A673 (cell line): ENCODE measurements at regions not wholly inside any gene's neighbourhood (a gene's known extent, or its start where the extent isn't known, plus 50 kb on each side); places are given as distances from the start of the nearest gene placed in this dataset.

Experiments used
- BruUV-seq: library from RNA; stranded (reverse); fragments of 400-500 nt; replicated peaks from 2 replicates; lab custom pipeline; 2021; lab: Mats Ljungman, UMichigan
- CTCF ChIA-PET: fragments of 300-600 bp; sonication (Branson Sonifier 250); formaldehyde crosslinking; loops from one replicate; lab custom pipeline; 2022; ENCODE audit warnings: antibody characterized with exemption; lab: Charles Lee
- POLR2A ChIA-PET: fragments of 300-600 bp; sonication (Branson Sonifier 250); formaldehyde crosslinking; loops from one replicate; lab custom pipeline; 2022; ENCODE audit warnings: antibody characterized with exemption; ENCODE audit not compliant: low non-redundant PET; lab: Charles Lee
- DNase-seq: peaks from one replicate; pipeline ENCODE4 v3.0.0-alpha.2; 2015; ENCODE audit warnings: low spot score
- H3K27ac ChIP-seq: fragments of 200-600 bp; sonication (generic); 2 replicates; pipeline ENCODE4 v1.5.1; 2016; ENCODE audit warnings: mixed run types, low read depth, mild to moderate bottlenecking, mixed read lengths, antibody characterized with exemption, low read length; ENCODE audit not compliant: poor library complexity, severe bottlenecking
- H3K27me3 ChIP-seq: fragments of 200-600 bp; sonication (generic); replicated peaks from 2 replicates; pipeline ENCODE4 v1.6.1; 2017; ENCODE audit warnings: mixed run types, low read depth, mild to moderate bottlenecking, mixed read lengths, antibody characterized with exemption, low read length; ENCODE audit not compliant: insufficient read depth, poor library complexity
- H3K36me3 ChIP-seq: fragments of 200-600 bp; sonication (generic); 2 replicates; pipeline ENCODE4 v1.6.1; 2016; ENCODE audit warnings: mixed run types, mild to moderate bottlenecking, mixed read lengths, antibody characterized with exemption, low read length; ENCODE audit not compliant: insufficient read depth, poor library complexity, severe bottlenecking
- H3K4me1 ChIP-seq: fragments of 200-600 bp; sonication (generic); 2 replicates; pipeline ENCODE4 v1.6.1; 2017; ENCODE audit warnings: mixed run types, mild to moderate bottlenecking, mixed read lengths, antibody characterized with exemption, low read length; ENCODE audit not compliant: insufficient read depth, poor library complexity, severe bottlenecking
- H3K4me3 ChIP-seq: fragments of 200-600 bp; sonication (generic); 2 replicates; pipeline ENCODE4 v1.5.1; 2016; ENCODE audit warnings: low read depth, mixed run types, mild to moderate bottlenecking, mixed read lengths, low read length; ENCODE audit not compliant: poor library complexity, severe bottlenecking
- H3K9me3 ChIP-seq: fragments of 200-600 bp; sonication (generic); 2 replicates; pipeline ENCODE4 v1.6.1; 2016; ENCODE audit warnings: mixed run types, low read depth, mild to moderate bottlenecking, mixed read lengths, antibody characterized with exemption, low read length; ENCODE audit not compliant: poor library complexity, severe bottlenecking
- CTCF ChIP-seq: fragments of 300-800, 200-600 bp; sonication (generic); conservative IDR thresholded peaks from 2 replicates; pipeline ENCODE4 v1.5.1; 2017; ENCODE audit warnings: low read depth, mild to moderate bottlenecking, antibody characterized with exemption, low read length, moderate library complexity, mixed read lengths
- EZH2 ChIP-seq: fragments of 200-600 bp; sonication (generic); IDR thresholded peaks from 2 replicates; pipeline ENCODE4 v1.6.1; 2017; ENCODE audit warnings: borderline replicate concordance, low read depth, mild to moderate bottlenecking, mixed read lengths, antibody characterized with exemption, low read length; ENCODE audit not compliant: poor library complexity, severe bottlenecking
- intact Hi-C: fragments of 100-400 bp; cut with micrococcal nuclease; formaldehyde crosslinking; loops from one replicate; pipeline ENCODE4 v1.10.0; 2022; ENCODE audit not compliant: unreplicated experiment

DNA sequence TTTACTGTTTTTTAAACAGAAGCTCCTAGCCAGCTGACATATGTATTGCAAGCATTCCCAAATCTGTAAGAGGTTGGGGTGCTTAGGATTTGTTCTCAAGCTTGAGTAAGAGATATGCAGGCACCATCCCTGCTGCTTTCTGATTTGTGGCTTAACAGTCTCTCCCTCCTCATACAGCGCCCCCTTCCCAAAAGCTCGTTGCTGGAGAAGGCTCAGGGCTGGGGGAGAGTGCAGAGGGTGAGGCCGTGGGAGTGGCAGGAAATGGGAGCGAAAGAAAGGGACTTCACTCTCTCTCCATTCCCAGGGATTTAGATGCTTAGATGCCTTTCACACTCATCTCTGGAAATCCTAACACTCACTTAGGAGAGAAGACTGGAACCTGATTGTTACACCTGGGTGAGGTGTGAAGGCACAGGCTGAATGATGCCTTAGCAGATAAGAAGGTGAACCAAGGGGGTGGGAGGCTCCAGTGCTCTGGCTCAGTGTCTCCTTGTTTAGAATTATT, 172.0 kb downstream of the C12orf75 start:
- BruUV-seq: no TSS peak
- DNase-seq: no peak
- Histone ChIP-seq H3K9me3 (no peaks in the 10 kb centered on the region), H3K4me1 (no peaks in the 10 kb centered on the region), H3K27ac (no peak overlapping the region), H3K27me3 (peaks cover 25% of the 10 kb centered on the region), H3K4me3 (no peak overlapping the region), H3K36me3 (no peaks in the 10 kb centered on the region)
- TF ChIP-seq EZH2 (no peak), CTCF (no peak)
- intact Hi-C loops: no loop called here
- POLR2A ChIA-PET: no interaction called here
- CTCF ChIA-PET: no interaction called here

DNA sequence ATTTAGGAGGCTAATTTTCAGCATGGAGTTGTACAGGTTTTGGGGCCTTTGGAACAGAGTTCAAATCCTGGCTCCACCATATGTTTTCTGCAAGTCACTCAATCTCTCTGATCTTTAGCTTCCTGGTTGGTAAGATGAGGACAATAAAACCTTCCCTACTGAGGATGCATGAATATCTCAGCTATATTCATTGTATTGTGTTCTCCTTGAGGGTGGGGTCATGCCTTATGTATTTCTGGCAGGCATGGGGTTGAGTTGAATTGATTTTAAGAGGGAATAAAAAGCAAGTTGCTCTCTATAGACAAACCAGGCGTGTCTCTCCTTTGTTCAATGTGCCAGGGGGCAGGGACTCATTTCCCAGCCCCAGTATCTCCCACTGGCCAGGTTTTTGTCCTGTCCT, 173.1 kb downstream of the C12orf75 start:
- Histone ChIP-seq H3K4me1 (no peaks in the 10 kb centered on the region), H3K27ac (no peak overlapping the region), H3K9me3 (no peaks in the 10 kb centered on the region), H3K27me3 (peaks cover 36% of the 10 kb centered on the region), H3K4me3 (no peak overlapping the region), H3K36me3 (no peaks in the 10 kb centered on the region)
- BruUV-seq: no TSS peak
- POLR2A ChIA-PET: no interaction called here
- no peak for DNase-seq
- intact Hi-C loops: no loop called here
- CTCF ChIA-PET: no interaction called here
- TF ChIP-seq EZH2 (no peak), CTCF (no peak)

DNA sequence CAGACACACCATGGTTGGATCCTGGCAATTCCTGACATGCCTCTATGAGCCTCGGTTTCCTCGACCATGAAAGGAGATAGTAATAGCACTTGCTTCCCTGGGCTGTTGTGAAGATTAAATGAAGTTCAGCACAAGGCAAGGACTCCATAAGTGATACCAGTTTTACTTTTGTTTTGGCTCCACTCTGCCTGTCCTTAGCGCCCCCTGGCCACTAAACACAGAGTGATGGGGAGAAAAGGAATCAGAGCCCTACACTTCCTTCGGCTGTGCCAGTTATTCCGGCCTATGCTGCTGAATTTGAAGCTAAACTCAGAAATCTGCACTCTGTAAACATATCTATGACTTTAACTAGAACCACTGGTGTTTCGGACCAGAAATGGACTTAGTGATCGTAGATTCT, 173.8 kb downstream of the C12orf75 start:
- no peak for DNase-seq
- POLR2A ChIA-PET: no interaction called here
- CTCF ChIA-PET: no interaction called here

More for the DNA sequence above, 173.8 kb downstream of the C12orf75 start:
- peaks cover 42% of the 10 kb centered on the region for H3K27me3 ChIP-seq
- H3K4me1 ChIP-seq: no peaks in the 10 kb centered on the region
- intact Hi-C loops: no loop called here
- no peak overlapping the region for H3K27ac ChIP-seq
- no peak for TF ChIP-seq EZH2
- TF ChIP-seq CTCF: peak; percentile 31; the same call in 1 of the 2 replicates
- no peaks in the 10 kb centered on the region for H3K9me3 ChIP-seq
- no peak overlapping the region for H3K4me3 ChIP-seq
- BruUV-seq: no TSS peak
- H3K36me3 ChIP-seq: no peaks in the 10 kb centered on the region
